GM23338 (cell line): ENCODE measurements at regions not wholly inside any gene's neighbourhood (a gene's known extent, or its start where the extent isn't known, plus 50 kb on each side); places are given as distances from the start of the nearest gene placed in this dataset.

Source experiments
- ATAC-seq: fragments of 200-7000 bp; cut with Tn5 transposase; 3 replicates; pipeline ENCODE4 v1.9.1; 2020
- DNase-seq: peaks from one replicate; pipeline ENCODE4 v3.0.0-alpha.2; 2015; ENCODE audit warnings: low spot score
- H2AFZ ChIP-seq: fragments of 200-600 bp; sonication (generic); 2 replicates; pipeline ENCODE4 v1.8.0; 2016; ENCODE audit warnings: antibody characterized with exemption, mild to moderate bottlenecking, moderate library complexity
- H3F3A ChIP-seq: fragments of 200-600 bp; sonication (generic); replicated peaks from 2 replicates; pipeline ENCODE4 v1.8.0; 2017; ENCODE audit warnings: antibody characterized with exemption, mixed run types, low read depth
- H3K27ac ChIP-seq: fragments of 200-600 bp; sonication (generic); 2 replicates; pipeline ENCODE4 v1.6.1; 2016; ENCODE audit warnings: low read depth
- H3K27me3 ChIP-seq: fragments of 200-600 bp; sonication (generic); 2 replicates; pipeline ENCODE4 v1.8.0; 2016; ENCODE audit warnings: mild to moderate bottlenecking, mixed run types, moderate library complexity; ENCODE audit not compliant: insufficient read depth
- H3K36me3 ChIP-seq: fragments of 200-600 bp; sonication (generic); 2 replicates; pipeline ENCODE4 v1.8.0; 2016; ENCODE audit warnings: mild to moderate bottlenecking; ENCODE audit not compliant: insufficient read depth
- H3K4me1 ChIP-seq: fragments of 200-600 bp; sonication (generic); 2 replicates; pipeline ENCODE4 v1.8.0; 2016; ENCODE audit warnings: mild to moderate bottlenecking, moderate library complexity; ENCODE audit not compliant: insufficient read depth
- H3K4me2 ChIP-seq: fragments of 200-600 bp; sonication (generic); 2 replicates; pipeline ENCODE4 v1.7.1; 2017; ENCODE audit warnings: mixed run types
- H3K4me3 ChIP-seq: fragments of 200-600 bp; sonication (generic); 2 replicates; pipeline ENCODE4 v1.6.1; 2016; ENCODE audit warnings: mixed run types
- H3K79me2 ChIP-seq: fragments of 200-600 bp; sonication (generic); replicated peaks from 2 replicates; pipeline ENCODE4 v1.8.0; 2017; ENCODE audit warnings: mild to moderate bottlenecking; ENCODE audit not compliant: insufficient read depth
- H3K9me2 ChIP-seq: fragments of 200-600 bp; sonication (generic); 2 replicates; pipeline ENCODE4 v1.8.0; 2017; ENCODE audit not compliant: insufficient read depth
- H4K20me1 ChIP-seq: fragments of 200-600 bp; sonication (generic); replicated peaks from 2 replicates; pipeline ENCODE4 v1.8.0; 2017; ENCODE audit warnings: mild to moderate bottlenecking; ENCODE audit not compliant: insufficient read depth
- H3K27ac Mint-ChIP-seq: 2 replicates; pipeline ENCODE4 v1.8.0; 2020; ENCODE audit warnings: inconsistent platforms, mild to moderate bottlenecking, moderate library complexity, mixed read lengths
- H3K27me3 Mint-ChIP-seq: 3 replicates; pipeline ENCODE4 v1.8.0; 2022; ENCODE audit warnings: low read depth, mild to moderate bottlenecking, moderate library complexity, mixed read lengths, inconsistent platforms; ENCODE audit not compliant: insufficient read depth, poor library complexity
- H3K36me3 Mint-ChIP-seq: 3 replicates; pipeline ENCODE4 v1.8.0; 2021; ENCODE audit warnings: low read depth, mild to moderate bottlenecking, inconsistent platforms, moderate library complexity, mixed read lengths
- H3K4me1 Mint-ChIP-seq: 3 replicates; pipeline ENCODE4 v1.8.0; 2020; ENCODE audit warnings: mild to moderate bottlenecking, inconsistent platforms, mixed read lengths
- H3K4me3 Mint-ChIP-seq: 3 replicates; pipeline ENCODE4 v1.8.0; 2021; ENCODE audit warnings: moderate library complexity, mild to moderate bottlenecking, inconsistent platforms, mixed read lengths
- H3K9me3 Mint-ChIP-seq: 3 replicates; pipeline ENCODE4 v1.8.0; 2020; ENCODE audit warnings: moderate library complexity, mild to moderate bottlenecking, inconsistent platforms, mixed read lengths
- CREB1 ChIP-seq: fragments of 250-450 bp; sonication (Bioruptor Pico); IDR thresholded peaks from 2 replicates; pipeline ENCODE4 v1.5.0; 2020; ENCODE audit warnings: low read depth, mild to moderate bottlenecking, moderate library complexity
- CTCF ChIP-seq, 2 experiments: fragments of 200-600 bp in 1 of 2; sonication (generic) in 1 of 2; conservative IDR thresholded peaks; 2 replicates each; pipeline versions ENCODE4 v1.5.1 to v1.6.1; 2016 to 2017; ENCODE audit warnings: antibody characterized with exemption in 2 of 2, low read depth in 2 of 2, mild to moderate bottlenecking in 2 of 2, moderate library complexity in 1 of 2
- ETS1 ChIP-seq: IDR thresholded peaks from 2 replicates; pipeline ENCODE4 v1.6.1; 2016; ENCODE audit warnings: antibody characterized with exemption
- EZH2 ChIP-seq: fragments of 200-600 bp; sonication (generic); IDR thresholded peaks from one replicate; pipeline ENCODE4 v1.8.0; 2017; ENCODE audit warnings: antibody characterized with exemption, mild to moderate bottlenecking, low read depth; ENCODE audit not compliant: unreplicated experiment
- EZH2phosphoT487 ChIP-seq: fragments of 200-600 bp; sonication (generic); IDR thresholded peaks from one replicate; pipeline ENCODE4 v1.8.1; 2018; ENCODE audit warnings: antibody characterized with exemption; ENCODE audit not compliant: unreplicated experiment
- JUNB ChIP-seq: IDR thresholded peaks from one replicate; pipeline ENCODE4 v1.6.1; 2016; ENCODE audit warnings: antibody characterized with exemption; ENCODE audit not compliant: unreplicated experiment
- NANOG ChIP-seq: IDR thresholded peaks from 2 replicates; pipeline ENCODE4 v1.6.1; 2016; ENCODE audit warnings: antibody characterized with exemption, borderline replicate concordance
- POLR2AphosphoS5 ChIP-seq: IDR thresholded peaks from 2 replicates; pipeline ENCODE4 v1.6.1; 2016; ENCODE audit warnings: antibody characterized with exemption, low read depth
- STAT1 ChIP-seq: IDR thresholded peaks from one replicate; pipeline ENCODE4 v1.6.1; 2016; ENCODE audit warnings: antibody characterized with exemption; ENCODE audit not compliant: unreplicated experiment
- ZNF114 ChIP-seq: fragments of 250-450 bp; sonication (Bioruptor Pico); IDR thresholded peaks from 2 replicates; pipeline ENCODE4 v1.5.0; 2020; ENCODE audit warnings: mild to moderate bottlenecking, moderate library complexity
- ZNF331 ChIP-seq: fragments of 250-450 bp; sonication (Bioruptor Pico); IDR thresholded peaks from 2 replicates; pipeline ENCODE4 v1.5.0; 2020; ENCODE audit warnings: low read depth, mild to moderate bottlenecking, moderate library complexity
- TF ChIP-seq, protein P1 (sequence below): fragments of 250-450 bp; sonication (Bioruptor Pico); IDR thresholded peaks from 2 replicates; pipeline ENCODE4 v1.5.0; 2020; ENCODE audit warnings: mild to moderate bottlenecking, moderate library complexity
- TF ChIP-seq, protein P2 (sequence below): IDR thresholded peaks from one replicate; pipeline ENCODE4 v1.6.1; 2018; ENCODE audit warnings: antibody characterized with exemption; ENCODE audit not compliant: unreplicated experiment

DNA sequence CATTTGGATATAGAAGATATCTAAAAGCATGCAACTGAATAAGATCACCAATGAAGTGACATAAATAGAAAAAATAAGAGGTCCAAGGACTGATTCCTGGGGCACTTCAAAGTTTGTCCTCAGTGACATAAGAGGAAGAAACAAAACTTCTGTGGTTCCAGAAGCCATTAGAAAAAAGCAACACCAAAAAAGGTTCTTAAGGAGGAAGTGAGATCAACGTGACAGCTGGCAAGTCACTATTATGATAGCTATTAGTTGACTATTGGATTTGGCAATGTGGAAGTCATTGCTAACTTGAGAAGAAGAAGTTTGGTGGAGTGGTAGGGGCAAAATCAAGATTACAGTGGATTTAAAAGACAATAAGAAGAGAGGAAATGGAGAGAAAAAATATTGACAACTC, 1098.3 kb downstream of the NAALADL2 start:
- TF ChIP-seq CTCF (conservative IDR thresholded peaks at IDR 0.05; ENCODE audit: low read depth in 2 of 2) (no peak), CREB1 (CRISPR knock-in tag) (no peak), ZNF331 (CRISPR knock-in tag) (no peak), EZH2 (no peak), JUNB (no peak), ETS1 (no peak), ZNF114 (CRISPR knock-in tag) (no peak), STAT1 (no peak), EZH2phosphoT487 (no peak), POLR2AphosphoS5 (no peak), NANOG (no peak)
- TF ChIP-seq, protein P1, sequence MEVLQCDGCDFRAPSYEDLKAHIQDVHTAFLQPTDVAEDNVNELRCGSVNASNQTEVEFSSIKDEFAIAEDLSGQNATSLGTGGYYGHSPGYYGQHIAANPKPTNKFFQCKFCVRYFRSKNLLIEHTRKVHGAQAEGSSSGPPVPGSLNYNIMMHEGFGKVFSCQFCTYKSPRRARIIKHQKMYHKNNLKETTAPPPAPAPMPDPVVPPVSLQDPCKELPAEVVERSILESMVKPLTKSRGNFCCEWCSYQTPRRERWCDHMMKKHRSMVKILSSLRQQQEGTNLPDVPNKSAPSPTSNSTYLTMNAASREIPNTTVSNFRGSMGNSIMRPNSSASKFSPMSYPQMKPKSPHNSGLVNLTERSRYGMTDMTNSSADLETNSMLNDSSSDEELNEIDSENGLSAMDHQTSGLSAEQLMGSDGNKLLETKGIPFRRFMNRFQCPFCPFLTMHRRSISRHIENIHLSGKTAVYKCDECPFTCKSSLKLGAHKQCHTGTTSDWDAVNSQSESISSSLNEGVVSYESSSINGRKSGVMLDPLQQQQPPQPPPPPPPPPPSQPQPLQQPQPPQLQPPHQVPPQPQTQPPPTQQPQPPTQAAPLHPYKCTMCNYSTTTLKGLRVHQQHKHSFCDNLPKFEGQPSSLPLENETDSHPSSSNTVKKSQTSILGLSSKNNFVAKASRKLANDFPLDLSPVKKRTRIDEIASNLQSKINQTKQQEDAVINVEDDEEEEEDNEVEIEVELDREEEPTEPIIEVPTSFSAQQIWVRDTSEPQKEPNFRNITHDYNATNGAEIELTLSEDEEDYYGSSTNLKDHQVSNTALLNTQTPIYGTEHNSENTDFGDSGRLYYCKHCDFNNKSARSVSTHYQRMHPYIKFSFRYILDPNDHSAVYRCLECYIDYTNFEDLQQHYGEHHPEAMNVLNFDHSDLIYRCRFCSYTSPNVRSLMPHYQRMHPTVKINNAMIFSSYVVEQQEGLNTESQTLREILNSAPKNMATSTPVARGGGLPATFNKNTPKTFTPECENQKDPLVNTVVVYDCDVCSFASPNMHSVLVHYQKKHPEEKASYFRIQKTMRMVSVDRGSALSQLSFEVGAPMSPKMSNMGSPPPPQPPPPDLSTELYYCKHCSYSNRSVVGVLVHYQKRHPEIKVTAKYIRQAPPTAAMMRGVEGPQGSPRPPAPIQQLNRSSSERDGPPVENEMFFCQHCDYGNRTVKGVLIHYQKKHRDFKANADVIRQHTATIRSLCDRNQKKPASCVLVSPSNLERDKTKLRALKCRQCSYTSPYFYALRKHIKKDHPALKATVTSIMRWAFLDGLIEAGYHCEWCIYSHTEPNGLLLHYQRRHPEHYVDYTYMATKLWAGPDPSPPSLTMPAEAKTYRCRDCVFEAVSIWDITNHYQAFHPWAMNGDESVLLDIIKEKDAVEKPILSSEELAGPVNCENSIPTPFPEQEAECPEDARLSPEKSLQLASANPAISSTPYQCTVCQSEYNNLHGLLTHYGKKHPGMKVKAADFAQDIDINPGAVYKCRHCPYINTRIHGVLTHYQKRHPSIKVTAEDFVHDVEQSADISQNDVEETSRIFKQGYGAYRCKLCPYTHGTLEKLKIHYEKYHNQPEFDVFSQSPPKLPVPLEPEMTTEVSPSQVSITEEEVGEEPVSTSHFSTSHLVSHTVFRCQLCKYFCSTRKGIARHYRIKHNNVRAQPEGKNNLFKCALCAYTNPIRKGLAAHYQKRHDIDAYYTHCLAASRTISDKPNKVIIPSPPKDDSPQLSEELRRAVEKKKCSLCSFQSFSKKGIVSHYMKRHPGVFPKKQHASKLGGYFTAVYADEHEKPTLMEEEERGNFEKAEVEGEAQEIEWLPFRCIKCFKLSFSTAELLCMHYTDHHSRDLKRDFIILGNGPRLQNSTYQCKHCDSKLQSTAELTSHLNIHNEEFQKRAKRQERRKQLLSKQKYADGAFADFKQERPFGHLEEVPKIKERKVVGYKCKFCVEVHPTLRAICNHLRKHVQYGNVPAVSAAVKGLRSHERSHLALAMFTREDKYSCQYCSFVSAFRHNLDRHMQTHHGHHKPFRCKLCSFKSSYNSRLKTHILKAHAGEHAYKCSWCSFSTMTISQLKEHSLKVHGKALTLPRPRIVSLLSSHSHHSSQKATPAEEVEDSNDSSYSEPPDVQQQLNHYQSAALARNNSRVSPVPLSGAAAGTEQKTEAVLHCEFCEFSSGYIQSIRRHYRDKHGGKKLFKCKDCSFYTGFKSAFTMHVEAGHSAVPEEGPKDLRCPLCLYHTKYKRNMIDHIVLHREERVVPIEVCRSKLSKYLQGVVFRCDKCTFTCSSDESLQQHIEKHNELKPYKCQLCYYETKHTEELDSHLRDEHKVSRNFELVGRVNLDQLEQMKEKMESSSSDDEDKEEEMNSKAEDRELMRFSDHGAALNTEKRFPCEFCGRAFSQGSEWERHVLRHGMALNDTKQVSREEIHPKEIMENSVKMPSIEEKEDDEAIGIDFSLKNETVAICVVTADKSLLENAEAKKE (CRISPR knock-in tag): no peak
- TF ChIP-seq, protein P2, sequence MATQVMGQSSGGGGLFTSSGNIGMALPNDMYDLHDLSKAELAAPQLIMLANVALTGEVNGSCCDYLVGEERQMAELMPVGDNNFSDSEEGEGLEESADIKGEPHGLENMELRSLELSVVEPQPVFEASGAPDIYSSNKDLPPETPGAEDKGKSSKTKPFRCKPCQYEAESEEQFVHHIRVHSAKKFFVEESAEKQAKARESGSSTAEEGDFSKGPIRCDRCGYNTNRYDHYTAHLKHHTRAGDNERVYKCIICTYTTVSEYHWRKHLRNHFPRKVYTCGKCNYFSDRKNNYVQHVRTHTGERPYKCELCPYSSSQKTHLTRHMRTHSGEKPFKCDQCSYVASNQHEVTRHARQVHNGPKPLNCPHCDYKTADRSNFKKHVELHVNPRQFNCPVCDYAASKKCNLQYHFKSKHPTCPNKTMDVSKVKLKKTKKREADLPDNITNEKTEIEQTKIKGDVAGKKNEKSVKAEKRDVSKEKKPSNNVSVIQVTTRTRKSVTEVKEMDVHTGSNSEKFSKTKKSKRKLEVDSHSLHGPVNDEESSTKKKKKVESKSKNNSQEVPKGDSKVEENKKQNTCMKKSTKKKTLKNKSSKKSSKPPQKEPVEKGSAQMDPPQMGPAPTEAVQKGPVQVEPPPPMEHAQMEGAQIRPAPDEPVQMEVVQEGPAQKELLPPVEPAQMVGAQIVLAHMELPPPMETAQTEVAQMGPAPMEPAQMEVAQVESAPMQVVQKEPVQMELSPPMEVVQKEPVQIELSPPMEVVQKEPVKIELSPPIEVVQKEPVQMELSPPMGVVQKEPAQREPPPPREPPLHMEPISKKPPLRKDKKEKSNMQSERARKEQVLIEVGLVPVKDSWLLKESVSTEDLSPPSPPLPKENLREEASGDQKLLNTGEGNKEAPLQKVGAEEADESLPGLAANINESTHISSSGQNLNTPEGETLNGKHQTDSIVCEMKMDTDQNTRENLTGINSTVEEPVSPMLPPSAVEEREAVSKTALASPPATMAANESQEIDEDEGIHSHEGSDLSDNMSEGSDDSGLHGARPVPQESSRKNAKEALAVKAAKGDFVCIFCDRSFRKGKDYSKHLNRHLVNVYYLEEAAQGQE: no peak
- Histone ChIP-seq H3K79me2 (no peaks in the 10 kb centered on the region), H3K4me3 (no peak overlapping the region), H3F3A (no peaks in the 10 kb centered on the region), H3K4me2 (no peak overlapping the region), H2AFZ (no peak overlapping the region), H4K20me1 (no peaks in the 10 kb centered on the region), H3K27me3 (no peaks in the 10 kb centered on the region), H3K36me3 (no peaks in the 10 kb centered on the region), H3K9me2 (no peaks in the 10 kb centered on the region), H3K27ac (no peak overlapping the region), H3K4me1 (no peaks in the 10 kb centered on the region)
- Mint-ChIP-seq H3K4me3 (no peak overlapping the region), H3K4me1 (peaks cover 6% of the 10 kb centered on the region; the same call in 2 of the 3 replicates), H3K27me3 (peaks cover 2% of the 10 kb centered on the region), H3K36me3 (no peaks in the 10 kb centered on the region), H3K9me3 (no peaks in the 10 kb centered on the region), H3K27ac (no peak overlapping the region; the same call in 1 of the 2 replicates)
- ATAC-seq: no peak
- no peak for DNase-seq
